H1 (cell line): ENCODE measurements at regions not wholly inside any gene's neighbourhood (a gene's known extent, or its start where the extent isn't known, plus 50 kb on each side); places are given as distances from the start of the nearest gene placed in this dataset.
"Not testable (repeated sequence)": the region's sequence is repeated elsewhere in the genome, so short reads cannot be mapped to it uniquely, and the experiment has no call there.

Experiments used
- CTCF ChIA-PET: fragments of 300-600 bp; sonication (Branson Sonifier 250); formaldehyde crosslinking; loops from one replicate; lab custom pipeline; 2021; ENCODE audit not compliant: partially characterized antibody; lab: Charles Lee
- POLR2A ChIA-PET: fragments of 300-600 bp; sonication (Branson Sonifier 250); formaldehyde crosslinking; loops from one replicate; lab custom pipeline; 2021; ENCODE audit warnings: inconsistent platforms; ENCODE audit not compliant: partially characterized antibody; lab: Charles Lee
- DNase-seq, 2 experiments: peaks; one replicate each; pipeline versions ENCODE4 v3.0.0 to v3.0.0-alpha.2; 2010 to 2022; ENCODE audit warnings: low spot score in 2 of 2, low read depth in 1 of 2, mixed read lengths in 1 of 2
- FAIRE-seq: peaks from 2 replicates; lab custom pipeline; 2011; peaks lifted over from hg19 to GRCh38; lab: Jason Lieb, UNC
- H2AFZ ChIP-seq: 2 replicates; pipeline ENCODE4 v1.8.1; 2012; ENCODE audit warnings: low read length, inconsistent platforms
- H2AK5ac ChIP-seq: 2 replicates; pipeline ENCODE4 v1.6.1; 2013; ENCODE audit warnings: low read depth, low read length
- H2BK120ac ChIP-seq: replicated peaks from 2 replicates; pipeline ENCODE3; 2013; ENCODE audit warnings: low read depth, low read length, inconsistent platforms
- H2BK12ac ChIP-seq: 2 replicates; pipeline ENCODE4 v1.6.1; 2013; ENCODE audit warnings: low read depth, low read length
- H2BK15ac ChIP-seq: 2 replicates; pipeline ENCODE4 v1.6.1; 2013; ENCODE audit warnings: low read length
- H2BK20ac ChIP-seq: 2 replicates; pipeline ENCODE4 v1.6.1; 2013; ENCODE audit warnings: low read length
- H2BK5ac ChIP-seq: 2 replicates; pipeline ENCODE4 v1.6.1; 2013; ENCODE audit warnings: low read depth, low read length
- H3K14ac ChIP-seq: 2 replicates; pipeline ENCODE4 v1.6.1; 2013; ENCODE audit warnings: inconsistent platforms; ENCODE audit not compliant: insufficient read length
- H3K18ac ChIP-seq: 2 replicates; pipeline ENCODE4 v1.6.1; 2013; ENCODE audit warnings: low read length; ENCODE audit errors: extremely low read depth
- H3K23ac ChIP-seq: 2 replicates; pipeline ENCODE4 v1.6.1; 2013; ENCODE audit warnings: inconsistent platforms; ENCODE audit not compliant: insufficient read length
- H3K23me2 ChIP-seq: 2 replicates; pipeline ENCODE4 v1.6.1; 2013; ENCODE audit warnings: low read depth, low read length
- H3K27ac ChIP-seq: 2 replicates; pipeline ENCODE4 v1.6.1; 2011; ENCODE audit warnings: low read depth, low read length, inconsistent platforms
- H3K27me3 ChIP-seq, 4 experiments: replicated peaks in 1 of 4; 1 replicate in 1 of 4; 2 replicates in 3 of 4; pipeline versions ENCODE4 v1.6.1 to v1.8.1; 2011 to 2013; ENCODE audit warnings: low read length in 3 of 4, mild to moderate bottlenecking in 3 of 4, inconsistent platforms in 2 of 4, mixed read lengths in 2 of 4, moderate library complexity in 1 of 4; ENCODE audit not compliant: control insufficient read depth in 3 of 4, insufficient read depth in 3 of 4; ENCODE audit errors: extremely low read depth in 1 of 4
- H3K36me3 ChIP-seq, 4 experiments: 2 replicates each; pipeline versions ENCODE4 v1.6.1 to v1.8.1; 2011 to 2013; ENCODE audit warnings: mild to moderate bottlenecking in 4 of 4, low read length in 3 of 4, moderate library complexity in 2 of 4, control low read depth in 1 of 4, inconsistent platforms in 1 of 4; ENCODE audit not compliant: insufficient read depth in 4 of 4, control insufficient read depth in 2 of 4
- H3K4ac ChIP-seq: replicated peaks from 2 replicates; pipeline ENCODE3; 2013; ENCODE audit warnings: low read length, low read depth, mixed read lengths, inconsistent platforms; ENCODE audit not compliant: insufficient read length
- H3K4me1 ChIP-seq, 4 experiments: replicated peaks in 1 of 4; 1 replicate in 1 of 4; 2 replicates in 3 of 4; pipeline versions ENCODE4 v1.6.1 to v1.8.1; 2011 to 2013; ENCODE audit warnings: low read length in 3 of 4, inconsistent platforms in 2 of 4, mixed read lengths in 1 of 4; ENCODE audit not compliant: insufficient read depth in 4 of 4, control insufficient read depth in 3 of 4
- H3K4me2 ChIP-seq, 2 experiments: 2 replicates each; pipeline versions ENCODE4 v1.6.1 to v1.8.1; 2011 to 2013; ENCODE audit warnings: low read depth in 2 of 2, low read length in 2 of 2, control low read depth in 1 of 2, inconsistent platforms in 1 of 2, mild to moderate bottlenecking in 1 of 2; ENCODE audit not compliant: insufficient read depth in 1 of 2
- H3K4me3 ChIP-seq, 4 experiments: fragments of 200-600, 300-600 bp in 1 of 4; sonication (generic), shearing (Covaris generic), sonication (Bioruptor Twin) in 1 of 4; 2 replicates each; pipeline versions ENCODE4 v1.5.1 to v1.8.1; 2011 to 2016; ENCODE audit warnings: low read length in 4 of 4, low read depth in 3 of 4, control low read depth in 2 of 4, inconsistent platforms in 2 of 4, mild to moderate bottlenecking in 2 of 4, mixed read lengths in 1 of 4, moderate library complexity in 1 of 4; ENCODE audit not compliant: insufficient read depth in 2 of 4; ENCODE audit errors: extremely low read depth in 1 of 4
- H3K56ac ChIP-seq: replicated peaks from 2 replicates; pipeline ENCODE3; 2013; ENCODE audit warnings: low read depth, mild to moderate bottlenecking, mixed read lengths, low read length, inconsistent platforms; ENCODE audit not compliant: insufficient read length
- H3K79me1 ChIP-seq: 2 replicates; pipeline ENCODE4 v1.6.1; 2013; ENCODE audit warnings: low read depth, low read length, control low read depth
- H3K79me2 ChIP-seq, 2 experiments: 2 replicates each; pipeline versions ENCODE4 v1.6.1 to v1.8.1; 2012 to 2013; ENCODE audit warnings: low read length in 2 of 2, mild to moderate bottlenecking in 2 of 2, inconsistent platforms in 1 of 2; ENCODE audit not compliant: insufficient read depth in 2 of 2, control insufficient read depth in 1 of 2
- H3K9ac ChIP-seq, 4 experiments: replicated peaks in 1 of 4; 1 replicate in 1 of 4; 2 replicates in 3 of 4; pipeline versions ENCODE4 v1.6.1 to v1.8.1; 2011 to 2013; ENCODE audit warnings: low read depth in 3 of 4, low read length in 3 of 4, control low read depth in 2 of 4, mild to moderate bottlenecking in 2 of 4, moderate library complexity in 2 of 4, inconsistent platforms in 1 of 4; ENCODE audit errors: extremely low read depth in 1 of 4
- H3K9me3 ChIP-seq, 2 experiments: 2 replicates each; pipeline versions ENCODE4 v1.6.1 to v1.8.1; 2012 to 2013; ENCODE audit warnings: mild to moderate bottlenecking in 2 of 2, moderate library complexity in 2 of 2, control low read depth in 1 of 2, inconsistent platforms in 1 of 2, low read depth in 1 of 2, low read length in 1 of 2, mixed read lengths in 1 of 2; ENCODE audit not compliant: insufficient read depth in 2 of 2
- H4K20me1 ChIP-seq, 2 experiments: replicated peaks in 1 of 2; 2 replicates each; pipeline versions ENCODE3 to v1.8.1; 2011 to 2013; ENCODE audit warnings: inconsistent platforms in 2 of 2, low read length in 2 of 2, mild to moderate bottlenecking in 1 of 2; ENCODE audit not compliant: insufficient read depth in 2 of 2, control insufficient read depth in 1 of 2
- H4K5ac ChIP-seq: 2 replicates; pipeline ENCODE4 v1.6.1; 2013; ENCODE audit warnings: low read length, low read depth, mixed read lengths, inconsistent platforms; ENCODE audit not compliant: insufficient read length
- H4K8ac ChIP-seq: 2 replicates; pipeline ENCODE4 v1.8.0; 2013; ENCODE audit warnings: mild to moderate bottlenecking, moderate library complexity, low read length, inconsistent platforms; ENCODE audit not compliant: insufficient read depth; ENCODE audit errors: extremely low read depth
- H4K91ac ChIP-seq: replicated peaks from 2 replicates; pipeline ENCODE3; 2013; ENCODE audit warnings: low read length, mixed read lengths, inconsistent platforms; ENCODE audit not compliant: insufficient read length
- WGBS, 2 experiments: shearing (Covaris generic) in 1 of 2; methylation state at CpG; one replicate each; pipeline versions ENCODE4 v1.1.6 to v1.1.7; 2013 to 2015; ENCODE audit warnings: low lambda C conversion rate in 2 of 2, mixed read lengths in 2 of 2, inconsistent platforms in 1 of 2, low coverage in 1 of 2, missing lambda C conversion rate in 1 of 2; ENCODE audit not compliant: insufficient replicate concordance in 2 of 2, insufficient coverage in 1 of 2, insufficient read length in 1 of 2; ENCODE audit errors: extremely low coverage in 1 of 2, missing lambda C conversion rate in 1 of 2; 5-methylcytosine and 5-hydroxymethylcytosine counted together

DNA sequence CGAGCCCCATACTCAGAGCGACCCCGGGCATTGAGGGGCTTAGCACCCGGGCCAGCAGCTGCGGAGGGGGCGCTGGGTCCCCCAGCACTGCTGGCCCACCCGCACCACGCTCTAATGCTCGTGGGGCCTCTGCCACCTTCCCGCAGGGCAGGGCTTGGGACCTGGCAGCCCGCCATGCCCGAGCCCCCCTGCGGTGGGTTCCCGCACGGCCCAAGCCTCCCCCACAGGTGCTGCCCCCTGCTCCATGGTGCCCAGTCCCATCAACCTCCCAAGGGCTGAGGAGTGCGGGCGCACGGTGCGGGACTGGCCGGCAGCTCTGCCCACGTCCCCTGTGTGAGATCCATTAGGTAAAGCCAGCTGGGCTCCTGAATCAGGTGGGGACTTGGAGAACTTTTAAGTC is 429.2 kb upstream of the PCDH11Y start:
- H3K23ac ChIP-seq, H2AK5ac ChIP-seq, H4K91ac ChIP-seq, CTCF ChIA-PET, H3K18ac ChIP-seq, POLR2A ChIA-PET, H2BK120ac ChIP-seq, H4K8ac ChIP-seq, H3K56ac ChIP-seq, H3K36me3 ChIP-seq, H3K4ac ChIP-seq, H4K5ac ChIP-seq, H3K14ac ChIP-seq, H3K79me1 ChIP-seq, H2BK5ac ChIP-seq, H3K4me2 ChIP-seq, DNase-seq, H2BK12ac ChIP-seq, H3K27me3 ChIP-seq, H2AFZ ChIP-seq, H3K9ac ChIP-seq, FAIRE-seq, H3K79me2 ChIP-seq, H2BK15ac ChIP-seq, H4K20me1 ChIP-seq, H3K4me1 ChIP-seq, H3K4me3 ChIP-seq, H3K9me3 ChIP-seq, H3K27ac ChIP-seq, H2BK20ac ChIP-seq, H3K23me2 ChIP-seq: not testable (repeated sequence)
- WGBS, 2 experiments = no CpG with 5 or more reads among the region's 21 CpGs
